ENCODE measurements at regions not wholly inside any gene's neighbourhood (a gene's known extent, or its start where the extent isn't known, plus 50 kb on each side); places are given as distances from the start of the nearest gene placed in this dataset.

DNA sequence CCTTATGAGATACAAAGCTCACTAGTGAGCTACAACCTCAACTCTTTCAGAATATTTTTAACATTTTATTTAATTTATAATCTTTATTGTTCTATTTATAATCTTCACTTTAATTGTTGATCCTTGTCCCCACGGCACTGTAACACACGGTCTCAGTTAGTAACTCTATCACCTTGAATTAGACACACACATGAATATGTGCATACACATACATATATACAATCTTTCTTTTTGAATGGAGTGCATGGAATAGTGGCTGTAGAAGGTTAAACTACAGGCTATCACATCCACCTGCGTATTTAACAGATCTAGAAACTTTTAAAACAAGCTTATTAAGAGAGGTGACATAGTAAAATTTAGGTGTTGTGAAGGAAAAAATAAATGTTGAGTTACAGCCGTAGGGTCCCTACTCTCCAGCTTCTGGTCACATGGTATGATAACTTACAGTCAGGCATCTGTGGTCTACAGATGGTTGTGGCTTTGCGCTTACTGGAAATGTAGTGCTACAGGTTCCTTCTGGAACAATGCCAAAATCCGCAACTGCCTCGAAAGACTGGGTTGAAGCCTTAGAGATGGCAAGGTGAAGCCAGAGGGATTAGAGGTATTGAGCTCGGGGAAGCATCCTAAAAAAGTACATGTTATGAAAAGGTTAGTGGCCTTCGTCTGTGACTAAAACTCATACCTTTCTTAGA is 1324.1 kb upstream of the SLC39A10 start:
- TF ChIP-seq, protein P1, sequence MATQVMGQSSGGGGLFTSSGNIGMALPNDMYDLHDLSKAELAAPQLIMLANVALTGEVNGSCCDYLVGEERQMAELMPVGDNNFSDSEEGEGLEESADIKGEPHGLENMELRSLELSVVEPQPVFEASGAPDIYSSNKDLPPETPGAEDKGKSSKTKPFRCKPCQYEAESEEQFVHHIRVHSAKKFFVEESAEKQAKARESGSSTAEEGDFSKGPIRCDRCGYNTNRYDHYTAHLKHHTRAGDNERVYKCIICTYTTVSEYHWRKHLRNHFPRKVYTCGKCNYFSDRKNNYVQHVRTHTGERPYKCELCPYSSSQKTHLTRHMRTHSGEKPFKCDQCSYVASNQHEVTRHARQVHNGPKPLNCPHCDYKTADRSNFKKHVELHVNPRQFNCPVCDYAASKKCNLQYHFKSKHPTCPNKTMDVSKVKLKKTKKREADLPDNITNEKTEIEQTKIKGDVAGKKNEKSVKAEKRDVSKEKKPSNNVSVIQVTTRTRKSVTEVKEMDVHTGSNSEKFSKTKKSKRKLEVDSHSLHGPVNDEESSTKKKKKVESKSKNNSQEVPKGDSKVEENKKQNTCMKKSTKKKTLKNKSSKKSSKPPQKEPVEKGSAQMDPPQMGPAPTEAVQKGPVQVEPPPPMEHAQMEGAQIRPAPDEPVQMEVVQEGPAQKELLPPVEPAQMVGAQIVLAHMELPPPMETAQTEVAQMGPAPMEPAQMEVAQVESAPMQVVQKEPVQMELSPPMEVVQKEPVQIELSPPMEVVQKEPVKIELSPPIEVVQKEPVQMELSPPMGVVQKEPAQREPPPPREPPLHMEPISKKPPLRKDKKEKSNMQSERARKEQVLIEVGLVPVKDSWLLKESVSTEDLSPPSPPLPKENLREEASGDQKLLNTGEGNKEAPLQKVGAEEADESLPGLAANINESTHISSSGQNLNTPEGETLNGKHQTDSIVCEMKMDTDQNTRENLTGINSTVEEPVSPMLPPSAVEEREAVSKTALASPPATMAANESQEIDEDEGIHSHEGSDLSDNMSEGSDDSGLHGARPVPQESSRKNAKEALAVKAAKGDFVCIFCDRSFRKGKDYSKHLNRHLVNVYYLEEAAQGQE (IDR thresholded peaks at IDR 0.05): no peak
- TF ChIP-seq, protein P2, sequence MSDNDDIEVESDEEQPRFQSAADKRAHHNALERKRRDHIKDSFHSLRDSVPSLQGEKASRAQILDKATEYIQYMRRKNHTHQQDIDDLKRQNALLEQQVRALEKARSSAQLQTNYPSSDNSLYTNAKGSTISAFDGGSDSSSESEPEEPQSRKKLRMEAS (IDR thresholded peaks at IDR 0.05): no peak
- TF ChIP-seq, protein P3, sequence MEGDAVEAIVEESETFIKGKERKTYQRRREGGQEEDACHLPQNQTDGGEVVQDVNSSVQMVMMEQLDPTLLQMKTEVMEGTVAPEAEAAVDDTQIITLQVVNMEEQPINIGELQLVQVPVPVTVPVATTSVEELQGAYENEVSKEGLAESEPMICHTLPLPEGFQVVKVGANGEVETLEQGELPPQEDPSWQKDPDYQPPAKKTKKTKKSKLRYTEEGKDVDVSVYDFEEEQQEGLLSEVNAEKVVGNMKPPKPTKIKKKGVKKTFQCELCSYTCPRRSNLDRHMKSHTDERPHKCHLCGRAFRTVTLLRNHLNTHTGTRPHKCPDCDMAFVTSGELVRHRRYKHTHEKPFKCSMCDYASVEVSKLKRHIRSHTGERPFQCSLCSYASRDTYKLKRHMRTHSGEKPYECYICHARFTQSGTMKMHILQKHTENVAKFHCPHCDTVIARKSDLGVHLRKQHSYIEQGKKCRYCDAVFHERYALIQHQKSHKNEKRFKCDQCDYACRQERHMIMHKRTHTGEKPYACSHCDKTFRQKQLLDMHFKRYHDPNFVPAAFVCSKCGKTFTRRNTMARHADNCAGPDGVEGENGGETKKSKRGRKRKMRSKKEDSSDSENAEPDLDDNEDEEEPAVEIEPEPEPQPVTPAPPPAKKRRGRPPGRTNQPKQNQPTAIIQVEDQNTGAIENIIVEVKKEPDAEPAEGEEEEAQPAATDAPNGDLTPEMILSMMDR (IDR thresholded peaks at IDR 0.05): no peak
- TF ChIP-seq ZNF302 (CRISPR knock-in tag; IDR thresholded peaks at IDR 0.05): no peak
- TF ChIP-seq SMC3 (IDR thresholded peaks at IDR 0.05): no peak
- no peak for TF ChIP-seq POLR2A (IDR thresholded peaks at IDR 0.05; ENCODE audit: low read length)
- no peak for TF ChIP-seq EP300 (IDR thresholded peaks at IDR 0.05)
- no peak for TF ChIP-seq CEBPB (IDR thresholded peaks at IDR 0.05)
- TF ChIP-seq, protein P4, sequence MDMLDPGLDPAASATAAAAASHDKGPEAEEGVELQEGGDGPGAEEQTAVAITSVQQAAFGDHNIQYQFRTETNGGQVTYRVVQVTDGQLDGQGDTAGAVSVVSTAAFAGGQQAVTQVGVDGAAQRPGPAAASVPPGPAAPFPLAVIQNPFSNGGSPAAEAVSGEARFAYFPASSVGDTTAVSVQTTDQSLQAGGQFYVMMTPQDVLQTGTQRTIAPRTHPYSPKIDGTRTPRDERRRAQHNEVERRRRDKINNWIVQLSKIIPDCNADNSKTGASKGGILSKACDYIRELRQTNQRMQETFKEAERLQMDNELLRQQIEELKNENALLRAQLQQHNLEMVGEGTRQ (IDR thresholded peaks at IDR 0.05): no peak
- no peak for TF ChIP-seq MYC (IDR thresholded peaks at IDR 0.05; ENCODE audit: borderline replicate concordance, low read length)
- TF ChIP-seq RAD21 (conservative IDR thresholded peaks at IDR 0.05 in 1 of 2, IDR thresholded peaks at IDR 0.05 in 1 of 2): no peak
- TF ChIP-seq, protein P5, sequence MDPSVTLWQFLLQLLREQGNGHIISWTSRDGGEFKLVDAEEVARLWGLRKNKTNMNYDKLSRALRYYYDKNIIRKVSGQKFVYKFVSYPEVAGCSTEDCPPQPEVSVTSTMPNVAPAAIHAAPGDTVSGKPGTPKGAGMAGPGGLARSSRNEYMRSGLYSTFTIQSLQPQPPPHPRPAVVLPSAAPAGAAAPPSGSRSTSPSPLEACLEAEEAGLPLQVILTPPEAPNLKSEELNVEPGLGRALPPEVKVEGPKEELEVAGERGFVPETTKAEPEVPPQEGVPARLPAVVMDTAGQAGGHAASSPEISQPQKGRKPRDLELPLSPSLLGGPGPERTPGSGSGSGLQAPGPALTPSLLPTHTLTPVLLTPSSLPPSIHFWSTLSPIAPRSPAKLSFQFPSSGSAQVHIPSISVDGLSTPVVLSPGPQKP (IDR thresholded peaks at IDR 0.05; ENCODE audit: low read depth, low read length): no peak
- no peak for TF ChIP-seq RCOR1 (IDR thresholded peaks at IDR 0.05; ENCODE audit: low read depth, low read length)
